ENCODE measurements at regions not wholly inside any gene's neighbourhood (a gene's known extent, or its start where the extent isn't known, plus 50 kb on each side); places are given as distances from the start of the nearest gene placed in this dataset.

- no peak for TF ChIP-seq SIN3A (IDR thresholded peaks at IDR 0.05; ENCODE audit: borderline replicate concordance, low read depth, low read length)
- no peak for TF ChIP-seq GATA2 (CRISPR knock-in tag; IDR thresholded peaks at IDR 0.05)
- TF ChIP-seq RCOR1 (IDR thresholded peaks at IDR 0.05; ENCODE audit: low read length) = no peak
- TF ChIP-seq EP300 (IDR thresholded peaks at IDR 0.05; ENCODE audit: borderline replicate concordance in 1 of 2, low read depth in 1 of 2, low read length in 1 of 2) = no peak
- TF ChIP-seq, protein P1, sequence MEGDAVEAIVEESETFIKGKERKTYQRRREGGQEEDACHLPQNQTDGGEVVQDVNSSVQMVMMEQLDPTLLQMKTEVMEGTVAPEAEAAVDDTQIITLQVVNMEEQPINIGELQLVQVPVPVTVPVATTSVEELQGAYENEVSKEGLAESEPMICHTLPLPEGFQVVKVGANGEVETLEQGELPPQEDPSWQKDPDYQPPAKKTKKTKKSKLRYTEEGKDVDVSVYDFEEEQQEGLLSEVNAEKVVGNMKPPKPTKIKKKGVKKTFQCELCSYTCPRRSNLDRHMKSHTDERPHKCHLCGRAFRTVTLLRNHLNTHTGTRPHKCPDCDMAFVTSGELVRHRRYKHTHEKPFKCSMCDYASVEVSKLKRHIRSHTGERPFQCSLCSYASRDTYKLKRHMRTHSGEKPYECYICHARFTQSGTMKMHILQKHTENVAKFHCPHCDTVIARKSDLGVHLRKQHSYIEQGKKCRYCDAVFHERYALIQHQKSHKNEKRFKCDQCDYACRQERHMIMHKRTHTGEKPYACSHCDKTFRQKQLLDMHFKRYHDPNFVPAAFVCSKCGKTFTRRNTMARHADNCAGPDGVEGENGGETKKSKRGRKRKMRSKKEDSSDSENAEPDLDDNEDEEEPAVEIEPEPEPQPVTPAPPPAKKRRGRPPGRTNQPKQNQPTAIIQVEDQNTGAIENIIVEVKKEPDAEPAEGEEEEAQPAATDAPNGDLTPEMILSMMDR (IDR thresholded peaks at IDR 0.05) = no peak
- no peak for TF ChIP-seq TAF1 (IDR thresholded peaks at IDR 0.05; ENCODE audit: borderline replicate concordance, low read depth, low read length)
- no peak for TF ChIP-seq POLR2AphosphoS5 (IDR thresholded peaks at IDR 0.05; ENCODE audit: low read depth, low read length)
These were observed 77.2 kb upstream of the PCBD1 start for GRCh38 chr10:70965566-70965965.
